ENCODE measurements at regions not wholly inside any gene's neighbourhood (a gene's known extent, or its start where the extent isn't known, plus 50 kb on each side); places are given as distances from the start of the nearest gene placed in this dataset.

GRCh38 chr17:79446399-79447009 is 164.3 kb downstream of the RBFOX3 start:
- Histone ChIP-seq H3K9ac (ENCODE audit: low read depth, low read length) (no peak overlapping the region), H3K9me3 (ENCODE audit: insufficient read depth, low read length, severe bottlenecking) (no peaks in the 10 kb centered on the region), H3K27ac (ENCODE audit: low read length) (no peak overlapping the region), H3K79me2 (ENCODE audit: insufficient read depth, low read length) (no peaks in the 10 kb centered on the region), H4K20me1 (ENCODE audit: insufficient read depth, low read length) (0 out of 2 replicates have a peak, but pooled peaks cover 2% of the 10 kb centered on the region), H3K4me2 (ENCODE audit: insufficient read depth, low read length) (no peak overlapping the region), H3K36me3 (ENCODE audit: insufficient read depth, low read length) (no peaks in the 10 kb centered on the region), H3K4me3 (ENCODE audit: low read depth in 1 of 2, low read length in 2 of 2) (no peak overlapping the region), H3K27me3 (ENCODE audit: insufficient read depth, low read length, poor library complexity) (peaks cover 12% of the 10 kb centered on the region), H3K4me1 (ENCODE audit: insufficient read depth, low read length) (no peaks in the 10 kb centered on the region), H2AFZ (ENCODE audit: low read depth, low read length) (no peak overlapping the region)
- no peak for DNase-seq
- no peak for ATAC-seq (ENCODE audit: insufficient read depth, low read depth)
- no peak for TF ChIP-seq EZH2 (IDR thresholded peaks at IDR 0.05; ENCODE audit: borderline replicate concordance, low read depth, low read length, severe bottlenecking)
- TF ChIP-seq, protein P1, sequence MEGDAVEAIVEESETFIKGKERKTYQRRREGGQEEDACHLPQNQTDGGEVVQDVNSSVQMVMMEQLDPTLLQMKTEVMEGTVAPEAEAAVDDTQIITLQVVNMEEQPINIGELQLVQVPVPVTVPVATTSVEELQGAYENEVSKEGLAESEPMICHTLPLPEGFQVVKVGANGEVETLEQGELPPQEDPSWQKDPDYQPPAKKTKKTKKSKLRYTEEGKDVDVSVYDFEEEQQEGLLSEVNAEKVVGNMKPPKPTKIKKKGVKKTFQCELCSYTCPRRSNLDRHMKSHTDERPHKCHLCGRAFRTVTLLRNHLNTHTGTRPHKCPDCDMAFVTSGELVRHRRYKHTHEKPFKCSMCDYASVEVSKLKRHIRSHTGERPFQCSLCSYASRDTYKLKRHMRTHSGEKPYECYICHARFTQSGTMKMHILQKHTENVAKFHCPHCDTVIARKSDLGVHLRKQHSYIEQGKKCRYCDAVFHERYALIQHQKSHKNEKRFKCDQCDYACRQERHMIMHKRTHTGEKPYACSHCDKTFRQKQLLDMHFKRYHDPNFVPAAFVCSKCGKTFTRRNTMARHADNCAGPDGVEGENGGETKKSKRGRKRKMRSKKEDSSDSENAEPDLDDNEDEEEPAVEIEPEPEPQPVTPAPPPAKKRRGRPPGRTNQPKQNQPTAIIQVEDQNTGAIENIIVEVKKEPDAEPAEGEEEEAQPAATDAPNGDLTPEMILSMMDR (IDR thresholded peaks at IDR 0.05; ENCODE audit: borderline replicate concordance, extremely low read depth, low read length, poor library complexity, severe bottlenecking) = no peak

DNA sequence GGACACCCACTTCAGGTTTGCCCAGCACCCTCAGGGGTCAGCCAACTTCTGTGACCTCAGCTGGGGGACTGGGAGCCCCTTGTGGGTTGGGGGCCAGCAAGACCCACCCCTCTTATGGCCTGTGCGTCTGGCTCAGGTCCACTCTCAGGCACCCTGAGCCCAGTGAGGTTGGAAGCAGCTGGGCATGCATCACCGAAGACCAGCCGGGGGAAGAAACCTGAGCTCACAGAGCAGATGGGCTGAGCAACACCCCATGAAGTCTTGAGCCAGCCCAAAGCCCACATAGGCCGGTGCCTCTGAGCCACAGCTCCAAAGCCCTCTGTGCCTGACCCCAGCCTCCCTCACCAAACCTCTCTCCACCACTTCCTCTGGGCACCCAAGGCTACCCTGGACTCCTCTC is 166.7 kb downstream of the RBFOX3 start:
- Histone ChIP-seq H4K20me1 (ENCODE audit: insufficient read depth, low read length) (no peaks in the 10 kb centered on the region), H3K4me2 (ENCODE audit: insufficient read depth, low read length) (no peak overlapping the region), H3K27me3 (ENCODE audit: insufficient read depth, low read length, poor library complexity) (peaks cover 11% of the 10 kb centered on the region)

GRCh38 chr17:79443026-79443425 is 167.8 kb downstream of the RBFOX3 start:
- DNase-seq = no peak
- H4K20me1 ChIP-seq (ENCODE audit: insufficient read depth, low read length) = no peaks in the 10 kb centered on the region
- TF ChIP-seq, protein P1 (IDR thresholded peaks at IDR 0.05; ENCODE audit: borderline replicate concordance, extremely low read depth, low read length, poor library complexity, severe bottlenecking) = no peak
- TF ChIP-seq EZH2 (IDR thresholded peaks at IDR 0.05; ENCODE audit: borderline replicate concordance, low read depth, low read length, severe bottlenecking) = no peak
- H3K27ac ChIP-seq (ENCODE audit: low read length) = no peak overlapping the region
- ATAC-seq (ENCODE audit: insufficient read depth, low read depth) = no peak
- H3K36me3 ChIP-seq (ENCODE audit: insufficient read depth, low read length) = no peaks in the 10 kb centered on the region
- no peak overlapping the region for H3K4me2 ChIP-seq (ENCODE audit: insufficient read depth, low read length)
- peaks cover 6% of the 10 kb centered on the region for H3K27me3 ChIP-seq (ENCODE audit: insufficient read depth, low read length, poor library complexity)
- H3K4me1 ChIP-seq (ENCODE audit: insufficient read depth, low read length) = no peaks in the 10 kb centered on the region
- H3K4me3 ChIP-seq (ENCODE audit: low read depth in 1 of 2, low read length in 2 of 2) = no peak overlapping the region
- no peak overlapping the region for H3K9ac ChIP-seq (ENCODE audit: low read depth, low read length)
- no peak overlapping the region for H2AFZ ChIP-seq (ENCODE audit: low read depth, low read length)
- no peaks in the 10 kb centered on the region for H3K79me2 ChIP-seq (ENCODE audit: insufficient read depth, low read length)
- H3K9me3 ChIP-seq (ENCODE audit: insufficient read depth, low read length, severe bottlenecking) = no peaks in the 10 kb centered on the region

More for the DNA sequence above, 166.7 kb downstream of the RBFOX3 start:
- Histone ChIP-seq H3K27ac (ENCODE audit: low read length) (no peak overlapping the region), H2AFZ (ENCODE audit: low read depth, low read length) (no peak overlapping the region), H3K9me3 (ENCODE audit: insufficient read depth, low read length, severe bottlenecking) (no peaks in the 10 kb centered on the region), H3K79me2 (ENCODE audit: insufficient read depth, low read length) (no peaks in the 10 kb centered on the region), H3K4me3 (ENCODE audit: low read depth in 1 of 2, low read length in 2 of 2) (no peak overlapping the region), H3K9ac (ENCODE audit: low read depth, low read length) (no peak overlapping the region), H3K4me1 (ENCODE audit: insufficient read depth, low read length) (no peaks in the 10 kb centered on the region), H3K36me3 (ENCODE audit: insufficient read depth, low read length) (no peaks in the 10 kb centered on the region)
- ATAC-seq (ENCODE audit: insufficient read depth, low read depth) (no peak), DNase-seq (no peak)
- TF ChIP-seq, protein P1 (IDR thresholded peaks at IDR 0.05; ENCODE audit: borderline replicate concordance, extremely low read depth, low read length, poor library complexity, severe bottlenecking) = no peak
- TF ChIP-seq EZH2 (IDR thresholded peaks at IDR 0.05; ENCODE audit: borderline replicate concordance, low read depth, low read length, severe bottlenecking) = no peak

Measured in DND-41 (cell line).